ENCODE measurements at regions not wholly inside any gene's neighbourhood (a gene's known extent, or its start where the extent isn't known, plus 50 kb on each side); places are given as distances from the start of the nearest gene placed in this dataset.

DNA sequence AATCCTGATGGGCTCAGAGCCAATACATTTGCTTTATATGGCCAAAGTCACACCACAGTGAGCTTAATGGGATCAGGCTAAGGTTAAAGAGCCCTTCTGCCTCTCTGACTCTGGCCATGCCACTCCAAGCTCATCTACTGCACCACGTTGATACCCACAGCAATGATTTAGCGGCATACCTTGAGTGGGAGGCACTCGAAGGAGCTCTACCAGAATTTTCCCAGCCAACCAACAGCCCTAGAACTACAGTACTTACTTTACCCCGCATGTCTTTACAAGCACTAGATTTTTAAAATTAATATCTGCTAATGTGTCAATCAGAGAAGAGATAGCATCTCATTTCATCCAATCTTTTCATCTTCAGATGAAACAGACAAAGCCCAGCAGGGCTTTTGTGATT is 300.5 kb downstream of the GRIN2B start:
- H3K4me3 ChIP-seq: no peak overlapping the region
- H3K4me2 ChIP-seq: no peak overlapping the region
- no peaks in the 10 kb centered on the region for H3K36me3 ChIP-seq
- H3K9me3 ChIP-seq (replicated peaks in 1 of 11): no peaks in the 10 kb centered on the region
- no peaks in the 10 kb centered on the region for H3K27me3 ChIP-seq
- H3K9ac ChIP-seq: no peak overlapping the region
- peaks cover 0 to 7% (median 0%) of the 10 kb centered on the region in 10 experiments; a peak in 4 of 20 replicates for H3K4me1 ChIP-seq
- no peak overlapping the region for H3K27ac ChIP-seq
- no peaks in the 10 kb centered on the region for H4K20me1 ChIP-seq
- TF ChIP-seq Cebpa-rat (IDR thresholded peaks at IDR 0.05): no peak

DNA sequence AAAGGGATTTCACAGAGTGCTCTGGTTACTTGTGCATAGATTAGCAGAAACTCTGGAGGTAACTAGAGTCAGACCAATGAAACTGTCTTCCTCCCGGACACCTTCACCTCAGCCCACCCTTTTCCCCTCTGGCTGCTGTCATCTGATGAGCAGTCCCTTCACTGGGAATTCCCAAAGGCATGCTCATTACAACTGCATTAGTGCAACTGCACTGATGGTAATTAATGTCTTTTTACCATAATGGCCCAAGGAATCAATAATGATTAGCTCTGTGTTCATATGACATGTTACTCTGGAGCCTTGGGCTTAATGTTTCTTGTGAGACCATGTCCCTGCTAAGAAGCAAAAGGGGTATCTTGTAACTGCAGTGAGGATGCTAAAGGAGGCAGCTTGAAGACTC is 304.5 kb downstream of the GRIN2B start:
- Histone ChIP-seq H3K9ac (no peak overlapping the region), H3K4me1 (no peaks in the 10 kb centered on the region), H3K9me3 (replicated peaks in 1 of 11) (no peaks in the 10 kb centered on the region), H3K4me2 (no peak overlapping the region), H3K36me3 (no peaks in the 10 kb centered on the region), H3K4me3 (no peak overlapping the region), H3K27ac (no peak overlapping the region), H3K27me3 (no peaks in the 10 kb centered on the region), H4K20me1 (no peaks in the 10 kb centered on the region)
- no peak for TF ChIP-seq Cebpa-rat (IDR thresholded peaks at IDR 0.05)

DNA sequence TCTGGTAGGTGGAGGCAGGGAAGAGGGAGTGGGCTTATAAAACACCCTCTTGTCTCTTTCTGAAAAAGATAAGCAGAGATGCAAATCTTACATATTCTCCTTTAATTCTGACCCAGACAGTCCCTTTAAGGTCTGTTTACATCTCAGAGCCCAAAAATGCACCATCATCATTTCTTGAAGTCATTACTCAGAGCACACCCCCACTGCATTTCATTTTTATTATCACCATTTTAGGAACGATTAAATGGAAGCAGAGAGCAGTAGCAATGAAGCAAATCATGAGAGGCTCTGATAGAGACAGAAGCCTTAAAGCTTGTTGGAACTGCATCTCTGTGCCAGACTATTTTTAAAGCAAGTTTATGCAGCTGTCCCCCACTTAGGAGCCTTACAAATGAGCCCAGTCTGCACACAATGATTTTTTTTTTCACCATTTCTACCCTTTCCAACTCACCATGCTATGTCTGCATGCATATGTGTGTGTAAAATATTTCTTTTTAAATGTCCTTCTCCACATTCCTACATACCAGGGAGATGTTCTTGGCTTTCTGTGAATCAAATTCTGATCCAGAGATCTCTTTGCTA is 311.0 kb downstream of the GRIN2B start:
- H3K4me3 ChIP-seq: no peak overlapping the region
- H3K27ac ChIP-seq: no peak overlapping the region
- H3K36me3 ChIP-seq: no peaks in the 10 kb centered on the region
- no peaks in the 10 kb centered on the region for H3K4me1 ChIP-seq
- no peak overlapping the region for H3K4me2 ChIP-seq
- no peak overlapping the region for H3K9ac ChIP-seq
- H4K20me1 ChIP-seq: no peaks in the 10 kb centered on the region
- H3K9me3 ChIP-seq (replicated peaks in 1 of 11): no peaks in the 10 kb centered on the region
- TF ChIP-seq Cebpa-rat (IDR thresholded peaks at IDR 0.05): no peak
- no peaks in the 10 kb centered on the region for H3K27me3 ChIP-seq

DNA sequence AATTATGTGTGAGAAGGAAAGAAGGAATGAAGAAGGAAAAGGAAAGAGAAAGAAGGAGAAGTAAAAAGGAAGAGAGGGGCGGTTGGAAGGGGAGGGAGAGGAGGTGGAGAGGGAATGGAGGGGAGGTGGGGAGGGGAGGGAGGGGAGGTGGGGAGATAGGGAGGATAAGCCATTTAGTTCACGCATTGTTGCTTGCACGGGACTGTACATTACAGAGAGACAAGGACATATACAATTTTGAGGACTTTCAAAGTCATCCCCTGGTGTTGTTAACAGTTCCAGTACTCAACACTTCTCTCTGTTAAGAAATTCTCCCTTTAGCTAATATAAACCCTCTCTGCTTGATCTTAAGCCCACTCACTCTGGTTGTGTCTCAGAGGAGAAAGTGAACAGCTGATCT is 312.5 kb downstream of the GRIN2B start:
- Histone ChIP-seq H3K9me3 (replicated peaks in 1 of 11) (no peaks in the 10 kb centered on the region), H3K36me3 (no peaks in the 10 kb centered on the region), H3K27me3 (no peaks in the 10 kb centered on the region), H3K4me1 (no peaks in the 10 kb centered on the region), H3K4me2 (no peak overlapping the region), H3K4me3 (no peak overlapping the region), H4K20me1 (no peaks in the 10 kb centered on the region), H3K27ac (no peak overlapping the region), H3K9ac (no peak overlapping the region)
- no peak for TF ChIP-seq Cebpa-rat (IDR thresholded peaks at IDR 0.05)

DNA sequence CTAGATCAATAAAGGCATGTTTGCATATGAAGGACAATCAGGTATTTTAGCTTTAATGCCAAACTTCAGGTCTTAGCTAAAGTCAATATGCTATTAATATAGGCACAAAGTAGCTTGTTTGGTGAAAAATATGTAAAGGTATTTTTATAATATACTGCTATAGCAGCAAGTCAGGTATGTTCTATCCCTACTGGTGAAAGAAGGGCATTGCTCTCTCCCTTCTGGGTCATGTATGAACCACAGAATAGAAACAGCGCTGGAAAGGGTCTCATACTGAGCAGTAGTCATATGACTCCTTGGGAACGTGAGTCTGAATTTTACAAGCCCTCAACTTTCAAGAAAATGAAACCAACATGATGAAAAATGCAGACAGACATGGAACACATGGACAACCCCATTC is 314.6 kb downstream of the GRIN2B start:
- no peak overlapping the region for H3K4me3 ChIP-seq
- no peak for TF ChIP-seq Cebpa-rat (IDR thresholded peaks at IDR 0.05)

DNA sequence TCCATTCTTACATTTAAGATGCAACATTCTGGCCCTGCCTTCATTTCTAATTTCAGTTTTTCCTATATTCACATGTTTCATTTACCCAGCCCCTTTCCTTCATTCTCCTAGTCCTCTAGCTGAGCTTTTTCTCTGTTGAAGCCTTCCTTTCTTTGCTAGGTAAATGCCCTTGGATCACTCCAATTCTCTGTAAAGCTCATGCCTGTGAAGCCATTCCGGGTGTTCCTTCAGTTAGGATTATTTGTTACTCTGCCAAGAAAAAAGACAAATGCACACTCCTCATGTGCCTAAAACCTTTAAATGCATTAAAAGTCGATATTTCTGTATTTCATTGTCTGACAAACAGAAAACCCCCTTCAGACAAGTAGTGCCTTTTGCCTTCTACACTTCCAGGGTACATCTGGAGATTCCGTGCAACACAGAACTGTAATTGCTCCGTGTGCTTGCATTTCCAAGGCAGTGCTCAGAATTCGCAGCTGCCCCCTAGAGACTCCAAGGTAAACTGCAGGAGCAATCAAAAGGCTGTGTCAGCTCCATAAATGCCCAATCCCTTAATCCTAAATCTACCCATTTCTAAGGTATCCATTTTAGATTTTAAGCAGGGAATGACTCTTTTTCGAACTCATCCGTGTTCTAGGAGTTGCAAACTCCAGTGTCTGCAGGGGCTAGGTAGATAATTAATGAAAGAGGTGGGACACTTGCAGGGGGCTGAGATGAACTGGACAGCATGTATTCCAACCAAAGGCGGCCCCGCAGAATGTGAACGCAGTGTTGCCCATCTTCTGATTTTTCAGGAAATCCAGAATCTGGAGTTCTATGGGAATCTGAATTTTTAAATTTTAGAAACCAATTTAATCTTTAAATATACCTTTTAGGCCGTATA is 320.2 kb downstream of the GRIN2B start:
- Histone ChIP-seq H3K4me2 (no peak overlapping the region), H3K9me3 (replicated peaks in 1 of 11) (no peaks in the 10 kb centered on the region), H3K36me3 (no peaks in the 10 kb centered on the region)

More for the DNA sequence above, 314.6 kb downstream of the GRIN2B start:
- Histone ChIP-seq H3K36me3 (no peaks in the 10 kb centered on the region), H3K4me2 (no peak overlapping the region), H4K20me1 (no peaks in the 10 kb centered on the region), H3K27ac (no peak overlapping the region), H3K27me3 (no peaks in the 10 kb centered on the region), H3K4me1 (no peaks in the 10 kb centered on the region), H3K9me3 (replicated peaks in 1 of 11) (no peaks in the 10 kb centered on the region), H3K9ac (no peak overlapping the region)

DNA sequence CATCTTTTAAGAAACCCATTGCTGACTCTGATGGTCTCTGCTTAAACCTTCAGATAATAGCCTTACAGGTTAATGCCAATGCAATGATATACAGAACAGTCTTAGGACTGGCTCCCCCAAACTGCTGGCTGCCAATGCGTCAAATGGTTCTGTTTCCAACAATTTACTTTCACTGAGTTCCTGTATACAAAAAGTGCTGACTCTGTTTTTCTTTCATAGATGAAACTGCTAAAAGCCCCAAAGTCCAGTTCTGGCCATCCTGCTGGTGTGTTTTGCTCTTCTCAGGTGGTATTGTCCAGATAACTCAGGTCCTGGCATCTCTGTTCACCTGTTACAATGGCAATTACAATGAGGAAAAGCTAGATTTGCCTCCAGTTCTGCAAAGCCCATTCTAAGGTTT is 326.9 kb downstream of the GRIN2B start:
- Histone ChIP-seq H3K36me3 (no peaks in the 10 kb centered on the region), H4K20me1 (no peaks in the 10 kb centered on the region), H3K27ac (no peak overlapping the region), H3K4me1 (peaks cover 0 to 22% (median 8%) of the 10 kb centered on the region in 10 experiments; a peak in 16 of 20 replicates), H3K4me2 (no peak overlapping the region), H3K27me3 (no peaks in the 10 kb centered on the region), H3K9me3 (replicated peaks in 1 of 11) (no peaks in the 10 kb centered on the region), H3K4me3 (no peak overlapping the region), H3K9ac (no peak overlapping the region)
- TF ChIP-seq Cebpa-rat (IDR thresholded peaks at IDR 0.05): no peak

More for the DNA sequence above, 320.2 kb downstream of the GRIN2B start:
- Histone ChIP-seq H4K20me1 (no peaks in the 10 kb centered on the region), H3K27me3 (no peaks in the 10 kb centered on the region), H3K4me3 (no peak overlapping the region), H3K27ac (no peak overlapping the region), H3K9ac (no peak overlapping the region), H3K4me1 (peaks cover 0 to 22% (median 8%) of the 10 kb centered on the region in 10 experiments; a peak in 16 of 20 replicates)
- no peak for TF ChIP-seq Cebpa-rat (IDR thresholded peaks at IDR 0.05)

DNA sequence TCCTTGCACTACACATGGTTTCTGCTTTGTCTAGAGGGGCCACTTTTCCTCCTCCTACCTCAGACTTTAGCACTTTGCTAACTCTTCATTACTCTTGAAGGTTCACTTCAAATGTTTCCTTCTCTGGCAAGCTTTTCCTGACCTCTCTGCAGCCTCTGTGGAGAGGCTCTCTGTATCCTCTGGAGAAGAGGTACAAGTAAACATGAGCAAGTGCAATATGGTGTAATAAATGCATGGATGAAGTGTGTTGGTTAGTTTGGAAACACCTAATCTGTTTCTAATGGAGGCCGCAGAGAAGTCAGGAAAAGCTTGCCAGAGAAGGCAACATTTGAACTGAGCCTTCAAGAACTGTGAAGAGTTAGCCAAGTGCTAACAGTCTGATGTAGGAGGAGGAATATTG is 329.3 kb downstream of the GRIN2B start:
- no peaks in the 10 kb centered on the region for H3K9me3 ChIP-seq (replicated peaks in 1 of 11)
- no peaks in the 10 kb centered on the region for H3K36me3 ChIP-seq
- no peak overlapping the region for H3K9ac ChIP-seq
- H4K20me1 ChIP-seq: no peaks in the 10 kb centered on the region
- H3K4me2 ChIP-seq: no peak overlapping the region
- peaks cover 0 to 10% (median 5%) of the 10 kb centered on the region in 10 experiments; a peak in 16 of 20 replicates for H3K4me1 ChIP-seq
- no peak overlapping the region for H3K27ac ChIP-seq
- TF ChIP-seq Cebpa-rat (IDR thresholded peaks at IDR 0.05): no peak
- H3K4me3 ChIP-seq: no peak overlapping the region
- no peaks in the 10 kb centered on the region for H3K27me3 ChIP-seq

DNA sequence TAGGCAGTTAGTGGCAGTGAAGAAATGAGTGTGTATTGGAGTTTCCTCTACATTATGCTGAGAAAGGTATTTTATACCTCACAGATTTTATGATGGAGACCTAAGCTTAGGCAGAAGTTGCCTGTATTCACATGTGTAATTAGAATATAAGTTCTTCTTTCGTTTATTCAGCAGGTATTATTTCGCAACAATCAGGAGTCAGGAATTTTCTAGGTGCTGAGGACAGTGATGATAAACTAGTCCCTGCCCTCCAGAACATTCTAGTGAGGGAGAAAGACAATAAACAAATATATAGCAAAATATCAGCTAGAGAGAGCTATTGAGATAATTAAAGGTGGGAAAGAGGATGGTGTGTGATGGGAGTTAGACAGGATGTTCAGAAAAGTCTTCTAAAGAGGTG is 345.7 kb downstream of the GRIN2B start:
- no peak overlapping the region for H3K4me3 ChIP-seq
- H3K36me3 ChIP-seq: no peaks in the 10 kb centered on the region
- H4K20me1 ChIP-seq: no peaks in the 10 kb centered on the region
- no peaks in the 10 kb centered on the region for H3K9me3 ChIP-seq (replicated peaks in 1 of 11)
- peak in 1 of 11 experiments; percentile 30; a peak in 1 of 22 replicates for TF ChIP-seq Cebpa-rat (IDR thresholded peaks at IDR 0.05)
- no peak overlapping the region for H3K27ac ChIP-seq
- no peak overlapping the region for H3K9ac ChIP-seq
- H3K4me1 ChIP-seq: no peaks in the 10 kb centered on the region
- H3K4me2 ChIP-seq: no peak overlapping the region
- no peaks in the 10 kb centered on the region; a peak in 1 of 22 replicates for H3K27me3 ChIP-seq

DNA sequence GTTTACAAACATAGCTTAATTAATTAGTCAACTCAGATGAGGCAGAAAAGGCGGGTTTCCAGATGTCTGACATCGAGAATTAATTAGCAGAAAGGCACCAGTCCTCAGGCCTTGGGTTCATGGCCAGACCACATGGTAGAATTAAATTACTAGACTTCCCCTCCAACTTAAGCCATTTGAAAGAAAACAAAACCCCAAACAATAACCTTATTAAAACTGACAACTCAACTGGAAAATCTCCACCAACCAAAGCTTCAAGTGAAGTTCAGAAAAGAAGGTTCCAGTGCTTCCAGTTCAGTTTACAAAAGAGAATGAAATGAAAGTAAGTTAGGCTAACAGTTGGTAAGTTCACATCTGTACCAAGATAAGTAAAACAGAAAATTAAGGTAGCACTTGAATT is 349.5 kb downstream of the GRIN2B start:
- H3K4me3 ChIP-seq: no peak overlapping the region
- no peaks in the 10 kb centered on the region for H4K20me1 ChIP-seq
- TF ChIP-seq Cebpa-rat (IDR thresholded peaks at IDR 0.05): no peak
- no peaks in the 10 kb centered on the region for H3K36me3 ChIP-seq
- H3K9me3 ChIP-seq (replicated peaks in 1 of 11): no peaks in the 10 kb centered on the region
- no peak overlapping the region for H3K27ac ChIP-seq
- no peak overlapping the region for H3K9ac ChIP-seq
- H3K4me1 ChIP-seq: no peaks in the 10 kb centered on the region
- no peak overlapping the region for H3K4me2 ChIP-seq
- no peaks in the 10 kb centered on the region; a peak in 1 of 22 replicates for H3K27me3 ChIP-seq

All from BLaER1 treated with 17β-estradiol and CSF1 and Interleukin-3, amounts not matched to agents 10 nM and 100 nM (cell line).